ENCODE measurements at regions not wholly inside any gene's neighbourhood (a gene's known extent, or its start where the extent isn't known, plus 50 kb on each side); places are given as distances from the start of the nearest gene placed in this dataset.

DNA sequence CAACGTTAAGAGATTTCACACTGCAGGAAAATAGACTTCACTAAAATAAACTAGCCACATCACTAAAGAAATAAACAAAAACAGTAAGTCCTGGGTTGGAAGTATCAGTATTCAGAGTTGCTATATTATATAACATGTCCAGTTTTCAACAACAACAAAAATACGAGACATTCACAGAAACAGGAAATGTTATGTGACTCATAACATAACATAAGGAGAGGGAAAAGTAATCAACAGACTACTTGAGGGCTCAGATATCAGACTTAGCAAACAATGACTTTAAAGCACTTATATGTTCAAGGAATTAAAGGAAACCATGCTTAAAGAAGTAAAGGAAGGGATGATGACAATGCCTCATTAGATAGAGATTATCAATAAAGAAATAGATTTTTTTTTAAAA, 73.5 kb upstream of the MKLN1 start:
- H3K4me3 ChIP-seq (ENCODE audit: low read depth, low read length, poor library complexity, severe bottlenecking): no peak overlapping the region
- no peaks in the 10 kb centered on the region for H3K27me3 ChIP-seq (replicated peaks; ENCODE audit: insufficient read depth, low read depth, low read length, poor library complexity)
- DNase-seq (ENCODE audit: low spot score): no peak
- POLR2A ChIA-PET (ENCODE audit: low non-redundant PET): no interaction called here
- no TSS peak for BruUV-seq (replicated peaks)
- no peaks in the 10 kb centered on the region for H3K4me1 ChIP-seq (ENCODE audit: insufficient read depth, low read length, poor library complexity, severe bottlenecking)
- CTCF ChIA-PET: no interaction called here
- intact Hi-C loops (cut with micrococcal nuclease; ENCODE audit: unreplicated experiment): no loop called here
- H3K27ac ChIP-seq (ENCODE audit: low read depth, low read length, poor library complexity, severe bottlenecking): no peak overlapping the region
- peaks cover 24% of the 10 kb centered on the region for H3K9me3 ChIP-seq (ENCODE audit: low read depth, low read length, poor library complexity, severe bottlenecking)
- no peaks in the 10 kb centered on the region for H3K36me3 ChIP-seq (ENCODE audit: insufficient read depth, low read length, poor library complexity, severe bottlenecking)
- no peak for TF ChIP-seq EZH2 (IDR thresholded peaks at IDR 0.05; ENCODE audit: borderline replicate concordance, low read depth, low read length, poor library complexity, severe bottlenecking)
- TF ChIP-seq CTCF (conservative IDR thresholded peaks at IDR 0.05; ENCODE audit: low read depth, low read length): no peak

DNA sequence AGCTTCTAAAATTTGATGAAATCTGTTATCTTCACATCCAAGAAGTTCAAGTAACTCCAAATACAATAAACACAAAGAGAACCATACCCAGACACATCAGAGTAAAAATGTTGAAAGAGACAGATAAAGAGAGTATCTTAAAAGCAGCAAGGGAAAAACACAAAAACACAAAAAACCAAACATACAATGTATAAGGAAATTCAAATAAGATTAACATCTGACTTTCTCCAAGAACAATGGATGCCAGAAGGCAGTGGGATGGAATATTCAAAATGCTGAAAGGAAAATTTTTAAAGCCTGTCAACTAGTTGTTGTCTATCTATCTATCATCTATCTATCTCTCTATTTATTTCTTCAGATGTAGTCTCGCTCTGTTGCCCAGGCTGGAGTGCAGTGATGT, 72.4 kb upstream of the MKLN1 start:
- intact Hi-C loops (cut with micrococcal nuclease; ENCODE audit: unreplicated experiment): no loop called here
- CTCF ChIA-PET: no interaction called here
- no peak for DNase-seq (ENCODE audit: low spot score)
- H3K27ac ChIP-seq (ENCODE audit: low read depth, low read length, poor library complexity, severe bottlenecking): no peak overlapping the region
- BruUV-seq (replicated peaks): no TSS peak
- POLR2A ChIA-PET (ENCODE audit: low non-redundant PET): no interaction called here
- no peak overlapping the region for H3K4me3 ChIP-seq (ENCODE audit: low read depth, low read length, poor library complexity, severe bottlenecking)
- no peaks in the 10 kb centered on the region for H3K4me1 ChIP-seq (ENCODE audit: insufficient read depth, low read length, poor library complexity, severe bottlenecking)
- H3K27me3 ChIP-seq (replicated peaks; ENCODE audit: insufficient read depth, low read depth, low read length, poor library complexity): no peaks in the 10 kb centered on the region
- TF ChIP-seq CTCF (conservative IDR thresholded peaks at IDR 0.05; ENCODE audit: low read depth, low read length) (no peak), EZH2 (IDR thresholded peaks at IDR 0.05; ENCODE audit: borderline replicate concordance, low read depth, low read length, poor library complexity, severe bottlenecking) (no peak)
- H3K9me3 ChIP-seq (ENCODE audit: low read depth, low read length, poor library complexity, severe bottlenecking): peaks cover 24% of the 10 kb centered on the region
- no peaks in the 10 kb centered on the region for H3K36me3 ChIP-seq (ENCODE audit: insufficient read depth, low read length, poor library complexity, severe bottlenecking)

DNA sequence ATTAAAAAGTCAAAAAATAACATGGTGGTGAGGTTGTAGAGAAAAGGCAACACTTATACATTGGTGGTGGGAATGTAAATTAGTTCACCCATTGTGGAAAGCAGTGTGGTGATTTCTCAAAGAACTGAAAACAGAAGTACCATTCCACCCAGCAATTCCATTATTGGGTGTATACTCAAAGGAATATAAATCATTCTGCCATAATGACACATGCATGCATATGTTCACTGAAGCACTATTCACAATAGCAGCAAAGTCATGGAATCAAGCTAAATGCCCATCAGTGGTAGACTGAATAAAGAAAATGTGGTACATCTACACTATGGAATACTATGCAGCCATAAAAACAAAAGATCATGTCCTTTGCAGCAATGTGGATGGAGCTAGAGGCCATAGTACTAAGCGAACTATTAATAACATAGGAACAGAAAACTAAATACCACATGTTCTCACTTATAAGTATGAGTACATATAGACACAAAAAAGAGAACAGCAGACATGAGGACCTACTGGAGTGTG, 66.1 kb upstream of the MKLN1 start:
- Histone ChIP-seq H3K27me3 (replicated peaks; ENCODE audit: insufficient read depth, low read depth, low read length, poor library complexity) (no peaks in the 10 kb centered on the region), H3K36me3 (ENCODE audit: insufficient read depth, low read length, poor library complexity, severe bottlenecking) (no peaks in the 10 kb centered on the region), H3K4me3 (ENCODE audit: low read depth, low read length, poor library complexity, severe bottlenecking) (no peak overlapping the region), H3K27ac (ENCODE audit: low read depth, low read length, poor library complexity, severe bottlenecking) (no peak overlapping the region), H3K9me3 (ENCODE audit: low read depth, low read length, poor library complexity, severe bottlenecking) (no peaks in the 10 kb centered on the region), H3K4me1 (ENCODE audit: insufficient read depth, low read length, poor library complexity, severe bottlenecking) (no peaks in the 10 kb centered on the region)
- no peak for DNase-seq (ENCODE audit: low spot score)
- ChIA-PET CTCF (no interaction called here), POLR2A (ENCODE audit: low non-redundant PET) (no interaction called here)
- intact Hi-C loops (cut with micrococcal nuclease; ENCODE audit: unreplicated experiment): no loop called here
- TF ChIP-seq EZH2 (IDR thresholded peaks at IDR 0.05; ENCODE audit: borderline replicate concordance, low read depth, low read length, poor library complexity, severe bottlenecking): no peak
- TF ChIP-seq CTCF (conservative IDR thresholded peaks at IDR 0.05; ENCODE audit: low read depth, low read length): no peak
- no TSS peak for BruUV-seq (replicated peaks)

All from A673 (cell line).